K562 (cell line): ENCODE measurements at regions not wholly inside any gene's neighbourhood (a gene's known extent, or its start where the extent isn't known, plus 50 kb on each side); places are given as distances from the start of the nearest gene placed in this dataset.

Source experiments
- ATAC-seq: fragments of 200-7000 bp; cut with Tn5 transposase; 3 replicates; pipeline ENCODE4 v1.9.1; 2020; ENCODE audit warnings: moderate library complexity
- BruUV-seq: library from RNA; stranded (reverse); fragments of 400-500 nt; replicated peaks from 2 replicates; lab custom pipeline; 2021; lab: Mats Ljungman, UMichigan
- CTCF ChIA-PET: fragments of 300-600 bp; formaldehyde crosslinking; extraction: SDS; loops from one replicate; lab custom pipeline; 2021; ENCODE audit warnings: low intra/inter-chr PET ratio; lab: Yijun Ruan, JAX
- POLR2A ChIA-PET: fragments of 300-600, 350-650 bp; sonication (Branson Sonifier 250); formaldehyde crosslinking; extraction: SDS; loops from one replicate; lab custom pipeline; 2021; ENCODE audit warnings: antibody characterized with exemption, inconsistent platforms; lab: Yijun Ruan, JAX
- DNase-seq, 4 experiments: peaks; one replicate each; pipeline versions ENCODE4 v3.0.0 to v3.0.0-alpha.2; 2011 to 2018; ENCODE audit warnings: low spot score in 3 of 4, mixed read lengths in 3 of 4; ENCODE audit errors: extremely low read depth in 1 of 4
- FAIRE-seq: peaks from 2 replicates; lab custom pipeline; 2011; peaks lifted over from hg19 to GRCh38; lab: Jason Lieb, UNC
- H2AFZ ChIP-seq: 2 replicates; pipeline ENCODE4 v1.6.0; 2011; ENCODE audit warnings: low read depth, low read length, control low read depth, inconsistent platforms
- H3K27ac ChIP-seq: fragments of 200-600 bp; 3 replicates; pipeline ENCODE4 v1.8.0; 2011; ENCODE audit warnings: low read depth, mild to moderate bottlenecking, control low read depth, inconsistent platforms, low read length, moderate library complexity, mixed read lengths; ENCODE audit errors: extremely low read depth
- H3K27me3 ChIP-seq, 2 experiments: fragments of 300-600 bp in 1 of 2; 2 replicates in 1 of 2; 3 replicates in 1 of 2; pipeline versions ENCODE4 v1.6.0 to v1.8.0; 2011; ENCODE audit warnings: inconsistent platforms in 2 of 2, low read length in 2 of 2, mild to moderate bottlenecking in 1 of 2, mixed read lengths in 1 of 2, moderate library complexity in 1 of 2; ENCODE audit not compliant: control insufficient read depth in 2 of 2, insufficient read depth in 2 of 2
- H3K36me3 ChIP-seq: fragments of 300-600 bp; 3 replicates; pipeline ENCODE4 v1.8.0; 2011; ENCODE audit warnings: mild to moderate bottlenecking, low read length, inconsistent platforms; ENCODE audit not compliant: control insufficient read depth, insufficient read depth
- H3K4me1 ChIP-seq, 2 experiments: fragments of 200-600 bp in 1 of 2; replicated peaks in 1 of 2; 2 replicates in 1 of 2; 3 replicates in 1 of 2; pipeline versions ENCODE4 v1.5.1 to v1.8.0; 2011; ENCODE audit warnings: inconsistent platforms in 2 of 2, low read length in 2 of 2, mild to moderate bottlenecking in 1 of 2, mixed read lengths in 1 of 2, moderate library complexity in 1 of 2; ENCODE audit not compliant: control insufficient read depth in 2 of 2, insufficient read depth in 2 of 2
- H3K4me2 ChIP-seq: 2 replicates; pipeline ENCODE4 v1.6.1; 2011; ENCODE audit warnings: low read length, control low read depth, inconsistent platforms, mixed read lengths; ENCODE audit not compliant: insufficient read depth
- H3K4me3 ChIP-seq: fragments of 200-600 bp; sonication (generic), shearing (Covaris generic); 2 replicates; pipeline ENCODE4 v1.5.1; 2016; ENCODE audit warnings: control low read depth, inconsistent platforms
- H3K79me2 ChIP-seq: fragments of 200-600 bp; 3 replicates; pipeline ENCODE4 v1.8.0; 2011; ENCODE audit warnings: low read length, inconsistent platforms; ENCODE audit not compliant: control insufficient read depth, insufficient read depth
- H3K9ac ChIP-seq, 2 experiments: 2 replicates each; pipeline versions ENCODE4 v1.6.0 to v1.6.1; 2011; ENCODE audit warnings: low read depth in 2 of 2, low read length in 2 of 2, control low read depth in 1 of 2, inconsistent platforms in 1 of 2, mild to moderate bottlenecking in 1 of 2, mixed read lengths in 1 of 2; ENCODE audit not compliant: insufficient read depth in 1 of 2
- H3K9me1 ChIP-seq: one replicate; pipeline ENCODE4 v1.6.0; 2011; ENCODE audit warnings: inconsistent platforms, mild to moderate bottlenecking, low read length, moderate library complexity; ENCODE audit not compliant: control insufficient read depth, insufficient read depth
- H3K9me3 ChIP-seq: replicated peaks from 2 replicates; pipeline ENCODE4 v1.5.1; 2011; ENCODE audit warnings: low read depth, low read length, inconsistent platforms; ENCODE audit not compliant: control insufficient read depth, insufficient read depth
- H4K20me1 ChIP-seq: replicated peaks from 2 replicates; pipeline ENCODE4 v1.6.1; 2011; ENCODE audit warnings: low read length, inconsistent platforms, mixed read lengths; ENCODE audit not compliant: control insufficient read depth, insufficient read depth
- EP400 ChIP-seq: fragments of 450-650 bp; IDR thresholded peaks from 2 replicates; pipeline ENCODE4 v1.6.1; 2017; ENCODE audit warnings: antibody characterized with exemption, mild to moderate bottlenecking, moderate library complexity
- EZH2 ChIP-seq: IDR thresholded peaks from 2 replicates; pipeline ENCODE4 v1.6.1; 2012; ENCODE audit warnings: low read depth, mild to moderate bottlenecking, inconsistent platforms, low read length, borderline replicate concordance
- KAT8 ChIP-seq: fragments of 450-650 bp; IDR thresholded peaks from 2 replicates; pipeline ENCODE4 v1.6.1; 2016; ENCODE audit warnings: low read depth, mild to moderate bottlenecking
- NR4A1 ChIP-seq, 2 experiments: fragments of 250-450 bp in 1 of 2; fragments of 450-650 bp in 1 of 2; sonication (Bioruptor Pico) in 1 of 2; IDR thresholded peaks; 2 replicates each; pipeline versions ENCODE4 v1.4.0 to v1.6.1; 2016 to 2020; ENCODE audit warnings: mild to moderate bottlenecking in 2 of 2, missing compliant biosample characterization in 1 of 2, missing genetic modification characterization in 1 of 2, moderate library complexity in 1 of 2
- RBM14 ChIP-seq: fragments of 200-400 bp; formaldehyde crosslinking; IDR thresholded peaks from 2 replicates; pipeline ENCODE4 v1.6.1; 2018; ENCODE audit warnings: low read depth, mild to moderate bottlenecking, low read length, moderate library complexity, borderline replicate concordance; ENCODE audit not compliant: insufficient read depth
- TAF9B ChIP-seq: fragments of 450-650 bp; IDR thresholded peaks from 2 replicates; pipeline ENCODE4 v1.6.1; 2018; ENCODE audit warnings: mild to moderate bottlenecking; ENCODE audit not compliant: partially characterized antibody
- TRIM25 ChIP-seq: fragments of 450-650 bp; IDR thresholded peaks from 2 replicates; pipeline ENCODE4 v1.7.0; 2016; ENCODE audit warnings: borderline replicate concordance
- ZKSCAN3 ChIP-seq: fragments of 250-450 bp; sonication (Bioruptor Pico); IDR thresholded peaks from 2 replicates; pipeline ENCODE4 v1.4.0; 2020
- ZNF408 ChIP-seq: fragments of 250-450 bp; sonication (Bioruptor Pico); IDR thresholded peaks from 2 replicates; pipeline ENCODE4 v1.4.0; 2020; ENCODE audit warnings: low read depth, mild to moderate bottlenecking, moderate library complexity
- ZNF436 ChIP-seq: fragments of 250-450, 450-650 bp; sonication (Bioruptor Pico); formaldehyde crosslinking; IDR thresholded peaks from 2 replicates; pipeline ENCODE4 v1.7.0; 2020; ENCODE audit warnings: mild to moderate bottlenecking
- ZNF639 ChIP-seq, 2 experiments: fragments of 200-800 bp in 1 of 2; sonication (Bioruptor generic) in 1 of 2; sonication (generic) in 1 of 2; formaldehyde crosslinking in 1 of 2; IDR thresholded peaks in 1 of 2; conservative IDR thresholded peaks in 1 of 2; 2 replicates each; pipeline versions ENCODE4 v1.5.0 to v1.6.1; 2016 to 2020; ENCODE audit warnings: missing compliant biosample characterization in 1 of 2, missing genetic modification characterization in 1 of 2, missing genetic modification reagents in 1 of 2
- in situ Hi-C: fragments of 300-500 bp; cut with MboI; formaldehyde crosslinking; loops from 4 replicates; pipeline ENCODE4 v1.15.0; 2018; ENCODE audit warnings: inconsistent platforms, mixed read lengths
- intact Hi-C: fragments of 100-400 bp; cut with micrococcal nuclease; formaldehyde crosslinking; loops from 2 replicates; pipeline ENCODE4 v1.14.2; 2022
- TF ChIP-seq, protein P1 (sequence below): IDR thresholded peaks from 2 replicates; pipeline ENCODE4 v1.6.1; 2011; ENCODE audit warnings: borderline replicate concordance, low read depth, mild to moderate bottlenecking, moderate library complexity, low read length; ENCODE audit not compliant: insufficient read depth, poor library complexity, severe bottlenecking
- TF ChIP-seq, protein P2 (sequence below): IDR thresholded peaks from 3 replicates; pipeline ENCODE4 v1.6.1; 2011; ENCODE audit warnings: borderline replicate concordance, mild to moderate bottlenecking; ENCODE audit not compliant: insufficient read length, insufficient read depth

DNA sequence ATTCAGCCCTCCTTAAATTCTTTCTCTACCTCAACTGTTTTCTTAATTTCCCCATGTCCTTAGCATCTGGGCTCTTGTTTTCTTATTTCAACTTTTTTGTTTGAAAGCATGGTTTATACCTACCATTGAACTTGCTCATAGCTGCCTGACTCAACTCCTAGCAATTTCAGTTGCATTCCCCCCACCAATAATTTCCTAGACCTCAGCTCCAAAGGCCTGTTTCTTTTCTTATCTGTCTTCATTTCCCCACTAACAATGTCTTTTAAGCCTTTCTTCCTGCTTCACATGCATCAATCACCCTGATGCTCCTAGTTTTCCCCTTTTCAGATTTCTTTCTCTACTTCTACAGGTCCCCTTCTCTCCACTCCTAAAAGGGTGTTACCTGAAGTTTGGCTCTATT, 129.7 kb upstream of the PDE4D start (continued):
- no peak for TF ChIP-seq ZNF639 (CRISPR knock-in tag; conservative IDR thresholded peaks at IDR 0.05 in 1 of 2, IDR thresholded peaks at IDR 0.05 in 1 of 2)
- no peak for TF ChIP-seq ZNF436 (CRISPR knock-in tag)
- TF ChIP-seq RBM14 = no peak
- no peak for TF ChIP-seq TRIM25
- no peak for TF ChIP-seq ZKSCAN3
- TF ChIP-seq TAF9B = no peak
- no peak for TF ChIP-seq EP400

DNA sequence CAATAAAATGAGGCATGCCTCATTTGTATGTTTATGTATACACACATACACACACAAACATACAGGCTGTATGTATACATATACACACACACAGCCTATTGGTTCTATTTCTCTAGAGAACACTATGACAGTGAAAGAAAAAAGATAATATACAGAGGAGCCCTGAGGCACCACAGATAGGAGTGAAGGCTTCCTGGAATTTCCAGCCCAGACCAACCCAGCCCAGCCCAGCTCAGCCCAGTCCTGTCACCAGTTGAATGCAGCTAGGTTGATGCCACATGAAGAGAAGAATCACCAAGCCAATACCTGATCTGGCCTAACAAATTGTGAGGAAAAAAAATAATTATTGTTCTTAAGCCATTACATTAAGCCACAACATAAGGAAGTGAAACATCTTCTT, 126.9 kb upstream of the PDE4D start:
- BruUV-seq = no TSS peak
- POLR2A ChIA-PET = no interaction called here
- no peak for TF ChIP-seq ZNF408
- no peak for TF ChIP-seq KAT8
- TF ChIP-seq, protein P1, sequence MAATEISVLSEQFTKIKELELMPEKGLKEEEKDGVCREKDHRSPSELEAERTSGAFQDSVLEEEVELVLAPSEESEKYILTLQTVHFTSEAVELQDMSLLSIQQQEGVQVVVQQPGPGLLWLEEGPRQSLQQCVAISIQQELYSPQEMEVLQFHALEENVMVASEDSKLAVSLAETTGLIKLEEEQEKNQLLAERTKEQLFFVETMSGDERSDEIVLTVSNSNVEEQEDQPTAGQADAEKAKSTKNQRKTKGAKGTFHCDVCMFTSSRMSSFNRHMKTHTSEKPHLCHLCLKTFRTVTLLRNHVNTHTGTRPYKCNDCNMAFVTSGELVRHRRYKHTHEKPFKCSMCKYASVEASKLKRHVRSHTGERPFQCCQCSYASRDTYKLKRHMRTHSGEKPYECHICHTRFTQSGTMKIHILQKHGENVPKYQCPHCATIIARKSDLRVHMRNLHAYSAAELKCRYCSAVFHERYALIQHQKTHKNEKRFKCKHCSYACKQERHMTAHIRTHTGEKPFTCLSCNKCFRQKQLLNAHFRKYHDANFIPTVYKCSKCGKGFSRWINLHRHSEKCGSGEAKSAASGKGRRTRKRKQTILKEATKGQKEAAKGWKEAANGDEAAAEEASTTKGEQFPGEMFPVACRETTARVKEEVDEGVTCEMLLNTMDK = no peak
- no peak for TF ChIP-seq NR4A1 (CRISPR knock-in tag; IDR thresholded peaks at IDR 0.05)
- no peak for TF ChIP-seq NR4A1 (tag; IDR thresholded peaks at IDR 0.05)
- no peak for TF ChIP-seq EZH2
- TF ChIP-seq, protein P2, sequence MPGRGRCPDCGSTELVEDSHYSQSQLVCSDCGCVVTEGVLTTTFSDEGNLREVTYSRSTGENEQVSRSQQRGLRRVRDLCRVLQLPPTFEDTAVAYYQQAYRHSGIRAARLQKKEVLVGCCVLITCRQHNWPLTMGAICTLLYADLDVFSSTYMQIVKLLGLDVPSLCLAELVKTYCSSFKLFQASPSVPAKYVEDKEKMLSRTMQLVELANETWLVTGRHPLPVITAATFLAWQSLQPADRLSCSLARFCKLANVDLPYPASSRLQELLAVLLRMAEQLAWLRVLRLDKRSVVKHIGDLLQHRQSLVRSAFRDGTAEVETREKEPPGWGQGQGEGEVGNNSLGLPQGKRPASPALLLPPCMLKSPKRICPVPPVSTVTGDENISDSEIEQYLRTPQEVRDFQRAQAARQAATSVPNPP = no peak

More for the DNA sequence above, 126.9 kb upstream of the PDE4D start:
- Histone ChIP-seq H4K20me1 (no peaks in the 10 kb centered on the region), H3K4me1 (no peaks in the 10 kb centered on the region), H3K27ac (no peak overlapping the region), H3K9me3 (no peaks in the 10 kb centered on the region; the same call in 1 of the 2 replicates), H2AFZ (no peak overlapping the region), H3K27me3 (no peaks in the 10 kb centered on the region), H3K36me3 (no peaks in the 10 kb centered on the region), H3K9ac (no peak overlapping the region), H3K4me3 (no peak overlapping the region), H3K9me1 (no peaks in the 10 kb centered on the region), H3K4me2 (no peak overlapping the region), H3K79me2 (no peaks in the 10 kb centered on the region)
- intact Hi-C loops = no loop called here
- no peak for DNase-seq
- CTCF ChIA-PET = no interaction called here
- no peak for FAIRE-seq
- no peak for ATAC-seq
- in situ Hi-C loops = no loop called here
